ENCODE measurements at regions not wholly inside any gene's neighbourhood (a gene's known extent, or its start where the extent isn't known, plus 50 kb on each side); places are given as distances from the start of the nearest gene placed in this dataset.
"Not testable (repeated sequence)": the region's sequence is repeated elsewhere in the genome, so short reads cannot be mapped to it uniquely, and the experiment has no call there.

- no peaks in the 10 kb centered on the region for H3K9me3 ChIP-seq (ENCODE audit: control insufficient read depth, low read length, poor library complexity, severe bottlenecking)
- ATAC-seq: no peak
- H3K27me3 Mint-ChIP-seq: no peaks in the 10 kb centered on the region
- H3K36me3 Mint-ChIP-seq (ENCODE audit: low read depth): no peaks in the 10 kb centered on the region
- H3K4me1 Mint-ChIP-seq: no peaks in the 10 kb centered on the region
- H3K27ac Mint-ChIP-seq: no peak overlapping the region
- DNase-seq: no peak
- no peak overlapping the region for H3K4me3 Mint-ChIP-seq
Observed at GRCh38 chr4:132493476-132493875, 655.6 kb upstream of the PCDH10 start.

GRCh38 chr4:132495267-132495812 is 653.8 kb upstream of the PCDH10 start:
- not testable (repeated sequence) for H3K27me3 Mint-ChIP-seq; ATAC-seq; H3K4me1 Mint-ChIP-seq; DNase-seq; H3K9me3 ChIP-seq (ENCODE audit: control insufficient read depth, low read length, poor library complexity, severe bottlenecking); H3K36me3 Mint-ChIP-seq (ENCODE audit: low read depth); H3K27ac Mint-ChIP-seq; H3K4me3 Mint-ChIP-seq

GRCh38 chr4:132498215-132498614 is 650.9 kb upstream of the PCDH10 start:
- H3K9me3 ChIP-seq (ENCODE audit: control insufficient read depth, low read length, poor library complexity, severe bottlenecking): no peaks in the 10 kb centered on the region
- DNase-seq (no peak), ATAC-seq (no peak)
- H3K27me3 Mint-ChIP-seq: no peaks in the 10 kb centered on the region
- no peak overlapping the region for H3K27ac Mint-ChIP-seq
- no peak overlapping the region for H3K4me3 Mint-ChIP-seq
- no peaks in the 10 kb centered on the region for H3K36me3 Mint-ChIP-seq (ENCODE audit: low read depth)
- H3K4me1 Mint-ChIP-seq: no peaks in the 10 kb centered on the region

- Mint-ChIP-seq H3K4me1 (no peaks in the 10 kb centered on the region), H3K27me3 (no peaks in the 10 kb centered on the region), H3K4me3 (no peak overlapping the region), H3K36me3 (ENCODE audit: low read depth) (no peaks in the 10 kb centered on the region), H3K27ac (no peak overlapping the region)
- DNase-seq (no peak), ATAC-seq (no peak)
- H3K9me3 ChIP-seq (ENCODE audit: control insufficient read depth, low read length, poor library complexity, severe bottlenecking): no peaks in the 10 kb centered on the region
Observed at GRCh38 chr4:132502096-132502552, 647.0 kb upstream of the PCDH10 start.

DNA sequence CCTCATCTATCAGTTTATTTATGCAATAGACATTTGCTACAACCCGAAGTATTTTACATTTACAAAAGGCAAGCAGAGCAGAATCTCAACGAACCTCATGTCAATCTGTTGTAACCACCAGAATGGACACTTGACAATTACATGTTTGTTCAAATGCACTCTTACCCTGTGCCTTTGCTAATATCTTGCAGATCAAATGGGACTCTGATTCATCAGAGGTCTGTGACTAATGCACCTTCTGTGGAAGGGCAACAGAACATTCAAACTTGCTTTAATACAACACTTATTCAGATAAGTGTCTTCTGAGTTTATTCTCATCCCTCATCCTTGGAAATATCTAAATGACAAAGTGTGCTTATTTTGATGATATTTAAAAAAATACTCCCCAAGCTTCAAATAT is 644.7 kb upstream of the PCDH10 start:
- DNase-seq: no peak
- ATAC-seq: no peak
- H3K27ac Mint-ChIP-seq: no peak overlapping the region
- no peaks in the 10 kb centered on the region for H3K27me3 Mint-ChIP-seq
- no peaks in the 10 kb centered on the region for H3K4me1 Mint-ChIP-seq
- H3K36me3 Mint-ChIP-seq (ENCODE audit: low read depth): no peaks in the 10 kb centered on the region
- no peak overlapping the region for H3K4me3 Mint-ChIP-seq
- H3K9me3 ChIP-seq (ENCODE audit: control insufficient read depth, low read length, poor library complexity, severe bottlenecking): no peaks in the 10 kb centered on the region

GRCh38 chr4:132506568-132506967 is 642.5 kb upstream of the PCDH10 start:
- Mint-ChIP-seq H3K27ac (no peak overlapping the region), H3K4me1 (no peaks in the 10 kb centered on the region), H3K4me3 (no peak overlapping the region), H3K27me3 (no peaks in the 10 kb centered on the region), H3K36me3 (ENCODE audit: low read depth) (no peaks in the 10 kb centered on the region)
- ATAC-seq (no peak), DNase-seq (no peak)
- H3K9me3 ChIP-seq (ENCODE audit: control insufficient read depth, low read length, poor library complexity, severe bottlenecking): no peaks in the 10 kb centered on the region

GRCh38 chr4:132513491-132513890 is 635.6 kb upstream of the PCDH10 start:
- ATAC-seq: no peak
- Mint-ChIP-seq H3K4me1 (no peaks in the 10 kb centered on the region), H3K4me3 (no peak overlapping the region)

DNA sequence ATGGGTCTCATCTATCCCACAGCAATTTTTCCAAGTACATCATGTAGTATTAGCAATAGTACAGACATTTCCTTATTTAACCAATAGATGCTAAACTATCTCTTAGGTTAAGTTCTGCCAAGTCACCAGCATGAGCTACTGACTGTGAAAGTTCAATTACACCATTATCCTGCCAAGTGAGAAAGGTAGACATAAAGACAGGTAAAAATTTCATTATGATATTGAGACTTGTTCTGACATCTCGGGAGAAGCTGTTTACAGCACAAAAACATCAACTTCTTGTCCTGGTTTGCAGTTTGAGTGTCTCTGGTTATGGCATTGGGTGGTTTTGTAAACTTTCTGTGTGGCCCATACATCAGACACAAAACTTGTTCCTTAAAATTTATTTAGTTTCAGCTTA is 622.4 kb upstream of the PCDH10 start:
- Mint-ChIP-seq H3K27ac (no peak overlapping the region), H3K4me1 (no peaks in the 10 kb centered on the region), H3K27me3 (no peaks in the 10 kb centered on the region), H3K4me3 (no peak overlapping the region), H3K36me3 (ENCODE audit: low read depth) (no peaks in the 10 kb centered on the region)
- H3K9me3 ChIP-seq (ENCODE audit: control insufficient read depth, low read length, poor library complexity, severe bottlenecking): no peaks in the 10 kb centered on the region
- no peak for ATAC-seq
- no peak for DNase-seq

More at GRCh38 chr4:132513491-132513890, 635.6 kb upstream of the PCDH10 start:
- no peaks in the 10 kb centered on the region for H3K9me3 ChIP-seq (ENCODE audit: control insufficient read depth, low read length, poor library complexity, severe bottlenecking)
- no peaks in the 10 kb centered on the region for H3K27me3 Mint-ChIP-seq
- no peak for DNase-seq
- no peaks in the 10 kb centered on the region for H3K36me3 Mint-ChIP-seq (ENCODE audit: low read depth)
- no peak overlapping the region for H3K27ac Mint-ChIP-seq

DNA sequence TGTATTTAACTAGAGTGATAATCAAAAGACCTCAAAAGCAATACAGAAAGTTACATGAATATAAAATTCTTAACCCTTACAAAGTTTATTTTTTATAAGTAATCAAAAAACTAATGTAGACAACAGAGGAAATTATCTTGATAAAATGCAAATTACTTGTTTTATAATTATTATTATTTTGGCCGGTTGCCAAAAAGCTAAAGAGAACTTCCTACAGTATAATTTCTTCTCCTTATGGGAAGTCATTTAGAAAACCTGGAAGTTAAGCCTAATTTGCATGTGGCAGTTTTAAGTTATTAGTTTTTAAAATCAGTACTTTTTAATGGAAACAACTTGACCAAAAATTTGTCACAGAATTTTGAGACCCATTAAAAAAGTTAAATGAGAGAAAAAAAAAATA is 621.3 kb upstream of the PCDH10 start:
- no peaks in the 10 kb centered on the region for H3K27me3 Mint-ChIP-seq
- no peak for DNase-seq
- ATAC-seq: no peak
- no peak overlapping the region for H3K4me3 Mint-ChIP-seq
- H3K9me3 ChIP-seq (ENCODE audit: control insufficient read depth, low read length, poor library complexity, severe bottlenecking): no peaks in the 10 kb centered on the region
- H3K36me3 Mint-ChIP-seq (ENCODE audit: low read depth): no peaks in the 10 kb centered on the region
- H3K27ac Mint-ChIP-seq: no peak overlapping the region
- H3K4me1 Mint-ChIP-seq: no peaks in the 10 kb centered on the region

- Mint-ChIP-seq H3K27me3 (no peaks in the 10 kb centered on the region), H3K4me3 (no peak overlapping the region), H3K36me3 (ENCODE audit: low read depth) (no peaks in the 10 kb centered on the region), H3K4me1 (no peaks in the 10 kb centered on the region), H3K27ac (no peak overlapping the region)
- no peaks in the 10 kb centered on the region for H3K9me3 ChIP-seq (ENCODE audit: control insufficient read depth, low read length, poor library complexity, severe bottlenecking)
- no peak for DNase-seq
- no peak for ATAC-seq
Observed at GRCh38 chr4:132530861-132531260, 618.2 kb upstream of the PCDH10 start.

DNA sequence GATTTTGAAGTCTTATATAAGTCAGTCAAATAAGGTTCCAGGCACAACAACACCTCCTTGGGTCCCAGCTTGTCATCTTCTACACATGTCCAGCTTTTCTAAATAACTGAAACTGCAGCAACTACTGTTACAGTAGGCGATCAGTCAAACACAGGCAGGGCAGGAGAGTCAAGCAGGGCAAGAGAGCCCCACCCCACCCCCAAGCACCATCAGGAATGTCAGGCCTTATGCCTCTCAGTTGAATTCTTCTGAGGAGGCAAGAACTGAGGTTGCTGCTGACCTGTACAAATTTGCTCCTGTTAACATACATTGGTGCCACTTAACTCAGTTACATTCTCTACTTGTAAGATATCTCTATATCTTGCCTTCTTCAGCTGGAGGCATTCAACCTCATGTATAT is 608.8 kb upstream of the PCDH10 start:
- no peak for ATAC-seq

GRCh38 chr4:132540797-132541196 is 608.3 kb upstream of the PCDH10 start:
- ATAC-seq (no peak), DNase-seq (no peak)
- H3K9me3 ChIP-seq (ENCODE audit: control insufficient read depth, low read length, poor library complexity, severe bottlenecking): no peaks in the 10 kb centered on the region
- H3K36me3 Mint-ChIP-seq (ENCODE audit: low read depth): no peaks in the 10 kb centered on the region
- no peak overlapping the region for H3K27ac Mint-ChIP-seq
- no peaks in the 10 kb centered on the region for H3K27me3 Mint-ChIP-seq
- no peak overlapping the region for H3K4me3 Mint-ChIP-seq
- no peaks in the 10 kb centered on the region for H3K4me1 Mint-ChIP-seq

More for the DNA sequence above, 608.8 kb upstream of the PCDH10 start:
- H3K4me1 Mint-ChIP-seq: no peaks in the 10 kb centered on the region
- H3K4me3 Mint-ChIP-seq: no peak overlapping the region
- no peaks in the 10 kb centered on the region for H3K9me3 ChIP-seq (ENCODE audit: control insufficient read depth, low read length, poor library complexity, severe bottlenecking)
- no peak overlapping the region for H3K27ac Mint-ChIP-seq
- no peak for DNase-seq
- H3K36me3 Mint-ChIP-seq (ENCODE audit: low read depth): no peaks in the 10 kb centered on the region
- H3K27me3 Mint-ChIP-seq: no peaks in the 10 kb centered on the region

- no peak overlapping the region for H3K4me3 Mint-ChIP-seq
- ATAC-seq (no peak), DNase-seq (no peak)
- H3K4me1 Mint-ChIP-seq: no peaks in the 10 kb centered on the region
- no peaks in the 10 kb centered on the region for H3K9me3 ChIP-seq (ENCODE audit: control insufficient read depth, low read length, poor library complexity, severe bottlenecking)
- no peak overlapping the region for H3K27ac Mint-ChIP-seq
- H3K36me3 Mint-ChIP-seq (ENCODE audit: low read depth): no peaks in the 10 kb centered on the region
- no peaks in the 10 kb centered on the region for H3K27me3 Mint-ChIP-seq
Observed at GRCh38 chr4:132542228-132542627, 606.9 kb upstream of the PCDH10 start.

GRCh38 chr4:132548463-132548862 is 600.6 kb upstream of the PCDH10 start:
- Mint-ChIP-seq H3K4me3 (no peak overlapping the region), H3K27me3 (no peaks in the 10 kb centered on the region), H3K4me1 (no peaks in the 10 kb centered on the region), H3K36me3 (ENCODE audit: low read depth) (no peaks in the 10 kb centered on the region), H3K27ac (no peak overlapping the region)
- no peaks in the 10 kb centered on the region for H3K9me3 ChIP-seq (ENCODE audit: control insufficient read depth, low read length, poor library complexity, severe bottlenecking)
- ATAC-seq (no peak), DNase-seq (no peak)

Data from T-helper 17 cell (primary cell).